ENCODE measurements at regions not wholly inside any gene's neighbourhood (a gene's known extent, or its start where the extent isn't known, plus 50 kb on each side); places are given as distances from the start of the nearest gene placed in this dataset.

GRCh38 chr21:29396951-29397455 lies 98.3 kb downstream of the BACH1 start:
- no TSS peak for BruUV-seq (replicated peaks)
- ATAC-seq (no peak), FAIRE-seq (no peak), DNase-seq (ENCODE audit: low spot score) (no peak)
- H3K27me3 ChIP-seq (ENCODE audit: control insufficient read depth in 1 of 2, insufficient read depth in 2 of 2, low read length in 2 of 2) = no peaks in the 10 kb centered on the region
- no peaks in the 10 kb centered on the region for H3K4me1 ChIP-seq (ENCODE audit: insufficient read depth, low read length)
- in situ Hi-C loops (cut with HindIII; ENCODE audit: extremely low pct_ligation_motif_present, low pct_unique_long_range_greater_than_20kb) (no loop called here), intact Hi-C loops (cut with micrococcal nuclease; ENCODE audit: unreplicated experiment) (no loop called here)
- H2AFZ ChIP-seq (ENCODE audit: low read length) = no peak overlapping the region
- no peak overlapping the region for H3K4me3 ChIP-seq (replicated peaks in 1 of 3; ENCODE audit: insufficient read depth in 1 of 3, low read depth in 2 of 3, low read length in 3 of 3)
- no peak for TF ChIP-seq ZBTB7B (CRISPR knock-in tag; IDR thresholded peaks at IDR 0.05)
- TF ChIP-seq KDM6A (CRISPR knock-in tag; IDR thresholded peaks at IDR 0.05; ENCODE audit: low read depth) = no peak
- no peak for TF ChIP-seq XBP1 (CRISPR knock-in tag; IDR thresholded peaks at IDR 0.05)
- no peak for TF ChIP-seq HOMEZ (CRISPR knock-in tag; IDR thresholded peaks at IDR 0.05; ENCODE audit: low read depth)
- no peak for TF ChIP-seq NR2C2 (CRISPR knock-in tag; IDR thresholded peaks at IDR 0.05; ENCODE audit: borderline replicate concordance)
- TF ChIP-seq ATM (IDR thresholded peaks at IDR 0.05; ENCODE audit: borderline replicate concordance) = no peak
- no peak overlapping the region for H3K27ac ChIP-seq (ENCODE audit: extremely low read length, insufficient read depth, low read length)
- H3K9me3 ChIP-seq (ENCODE audit: low read length) = no peaks in the 10 kb centered on the region; the same call in 1 of the 2 replicates
- no peak overlapping the region for H3K4me2 ChIP-seq (ENCODE audit: low read depth, low read length)
- CTCF ChIA-PET (ENCODE audit: low intra/inter-chr PET ratio, low total read pairs) = no interaction called here
- 93% methylated on average over 3 of the region's 3 CpGs for WGBS (ENCODE audit: low lambda C conversion rate)
- H3K36me3 ChIP-seq (replicated peaks in 1 of 2; ENCODE audit: control insufficient read depth in 1 of 2, insufficient read depth in 2 of 2, low read length in 2 of 2) = no peaks in the 10 kb centered on the region
- H3K9ac ChIP-seq (ENCODE audit: insufficient read depth, low read depth, low read length) = no peak overlapping the region
- no peaks in the 10 kb centered on the region for H4K20me1 ChIP-seq (ENCODE audit: insufficient read depth, low read length)
- POLR2A ChIA-PET = no interaction called here
- no peaks in the 10 kb centered on the region for H3K79me2 ChIP-seq (ENCODE audit: insufficient read depth, low read length)

- Histone ChIP-seq H3K79me2 (ENCODE audit: insufficient read depth, low read length) (no peaks in the 10 kb centered on the region), H3K9me3 (ENCODE audit: low read length) (no peaks in the 10 kb centered on the region; the same call in 1 of the 2 replicates), H3K27ac (ENCODE audit: extremely low read length, insufficient read depth, low read length) (no peak overlapping the region), H4K20me1 (ENCODE audit: insufficient read depth, low read length) (no peaks in the 10 kb centered on the region), H3K9ac (ENCODE audit: insufficient read depth, low read depth, low read length) (no peak overlapping the region), H3K36me3 (replicated peaks in 1 of 2; ENCODE audit: control insufficient read depth in 1 of 2, insufficient read depth in 2 of 2, low read length in 2 of 2) (no peaks in the 10 kb centered on the region), H2AFZ (ENCODE audit: low read length) (no peak overlapping the region), H3K27me3 (ENCODE audit: control insufficient read depth in 1 of 2, insufficient read depth in 2 of 2, low read length in 2 of 2) (no peaks in the 10 kb centered on the region), H3K4me1 (ENCODE audit: insufficient read depth, low read length) (no peaks in the 10 kb centered on the region), H3K4me3 (replicated peaks in 1 of 3; ENCODE audit: insufficient read depth in 1 of 3, low read depth in 2 of 3, low read length in 3 of 3) (no peak overlapping the region), H3K4me2 (ENCODE audit: low read depth, low read length) (no peak overlapping the region)
- no TSS peak for BruUV-seq (replicated peaks)
- ChIA-PET POLR2A (no interaction called here), CTCF (ENCODE audit: low intra/inter-chr PET ratio, low total read pairs) (no interaction called here)
- no peak for ATAC-seq
- in situ Hi-C loops (cut with HindIII; ENCODE audit: extremely low pct_ligation_motif_present, low pct_unique_long_range_greater_than_20kb) (no loop called here), intact Hi-C loops (cut with micrococcal nuclease; ENCODE audit: unreplicated experiment) (no loop called here)
- FAIRE-seq = no peak
- DNase-seq (ENCODE audit: low spot score) = no peak
- TF ChIP-seq NR2F6 (IDR thresholded peaks at IDR 0.05) (no peak), NR2F6 (CRISPR knock-in tag; IDR thresholded peaks at IDR 0.05) (no peak), ATF2 (CRISPR knock-in tag; IDR thresholded peaks at IDR 0.05) (no peak), SALL1 (CRISPR knock-in tag; IDR thresholded peaks at IDR 0.05) (no peak), ZMAT5 (CRISPR knock-in tag; IDR thresholded peaks at IDR 0.05; ENCODE audit: borderline replicate concordance, low read depth) (no peak), ZMYM2 (CRISPR knock-in tag; IDR thresholded peaks at IDR 0.05) (no peak), HOXD1 (CRISPR knock-in tag; IDR thresholded peaks at IDR 0.05) (no peak), CREB3 (CRISPR knock-in tag; IDR thresholded peaks at IDR 0.05) (no peak), ZNF263 (CRISPR knock-in tag; IDR thresholded peaks at IDR 0.05) (no peak), MLLT10 (CRISPR knock-in tag; IDR thresholded peaks at IDR 0.05) (no peak), ATF5 (CRISPR knock-in tag; IDR thresholded peaks at IDR 0.05; ENCODE audit: low read depth) (no peak), RBAK (CRISPR knock-in tag; IDR thresholded peaks at IDR 0.05) (no peak)
These were observed 104.6 kb downstream of the BACH1 start for GRCh38 chr21:29403301-29403700.

Data from HepG2 (cell line).